Hematopoietic multipotent progenitor cell treated with erythropoietin and hydrocortisone succinate and interleukin-3 and kit ligand, for 15 days (in vitro differentiated cells): ENCODE measurements at regions not wholly inside any gene's neighbourhood (a gene's known extent, or its start where the extent isn't known, plus 50 kb on each side); places are given as distances from the start of the nearest gene placed in this dataset.
"Not testable (repeated sequence)": the region's sequence is repeated elsewhere in the genome, so short reads cannot be mapped to it uniquely, and the experiment has no call there.

Experiments used
- DNase-seq: peaks from one replicate; pipeline ENCODE4 v3.0.0-alpha.2; 2015; ENCODE audit warnings: low spot score

- no peak for DNase-seq
Measured at GRCh38 chr7:12985752-12986151, 298.3 kb downstream of the ARL4A start.

GRCh38 chr7:12987238-12987637 is 299.8 kb downstream of the ARL4A start:
- DNase-seq, result no peak

- no peak for DNase-seq
Measured at GRCh38 chr7:12990440-12990839, 303.0 kb downstream of the ARL4A start.

- no peak for DNase-seq
Measured at GRCh38 chr7:12993025-12993424, 305.6 kb downstream of the ARL4A start.

GRCh38 chr7:12995912-12996469 is 308.6 kb downstream of the ARL4A start:
- DNase-seq, result no peak

- DNase-seq, result no peak
Measured at GRCh38 chr7:13007331-13007730, 319.9 kb downstream of the ARL4A start.

- no peak for DNase-seq
Measured at GRCh38 chr7:13009517-13009916, 322.1 kb downstream of the ARL4A start.

GRCh38 chr7:13014011-13014410 is 326.6 kb downstream of the ARL4A start:
- DNase-seq, result no peak

GRCh38 chr7:13016036-13016581 is 328.7 kb downstream of the ARL4A start:
- DNase-seq, result no peak

- DNase-seq, result no peak
Measured at GRCh38 chr7:13016592-13017332, 329.3 kb downstream of the ARL4A start.

- DNase-seq, result no peak
Measured at GRCh38 chr7:13017333-13017857, 330.0 kb downstream of the ARL4A start.

GRCh38 chr7:13017881-13018280 is 330.4 kb downstream of the ARL4A start:
- DNase-seq, result no peak

GRCh38 chr7:13021566-13022300 is 334.3 kb downstream of the ARL4A start:
- no peak for DNase-seq

GRCh38 chr7:13024121-13024674 is 336.8 kb downstream of the ARL4A start:
- no peak for DNase-seq

- not testable (repeated sequence) for DNase-seq
Measured at GRCh38 chr7:13025043-13025442, 337.6 kb downstream of the ARL4A start.

- DNase-seq, result no peak
Measured at GRCh38 chr7:13027321-13027720, 339.9 kb downstream of the ARL4A start.

GRCh38 chr7:13028036-13028824 is 340.8 kb downstream of the ARL4A start:
- DNase-seq, result no peak

- no peak for DNase-seq
Measured at GRCh38 chr7:13028825-13029099, 341.3 kb downstream of the ARL4A start.

GRCh38 chr7:13031468-13031867 is 344.0 kb downstream of the ARL4A start:
- DNase-seq, result no peak

- no peak for DNase-seq
Measured at GRCh38 chr7:13032084-13032483, 344.7 kb downstream of the ARL4A start.

GRCh38 chr7:13032576-13032975 is 345.1 kb downstream of the ARL4A start:
- DNase-seq, result no peak

GRCh38 chr7:13034693-13035092 is 347.3 kb downstream of the ARL4A start:
- DNase-seq, result no peak
